ENCODE measurements at regions not wholly inside any gene's neighbourhood (a gene's known extent, or its start where the extent isn't known, plus 50 kb on each side); places are given as distances from the start of the nearest gene placed in this dataset.

GRCh38 chr4:84001876-84002569, 466.1 kb downstream of the GPAT3 start:
- Histone ChIP-seq H3K4me2 (ENCODE audit: low read depth, low read length, poor library complexity, severe bottlenecking) (no peak overlapping the region), H3K9ac (ENCODE audit: low read length) (no peak overlapping the region), H3K9me3 (ENCODE audit: insufficient read depth, low read length) (no peaks in the 10 kb centered on the region), H3K79me2 (ENCODE audit: insufficient read depth, low read length) (no peaks in the 10 kb centered on the region), H3K27me3 (ENCODE audit: low read length) (no peaks in the 10 kb centered on the region), H4K20me1 (ENCODE audit: low read depth, low read length) (no peaks in the 10 kb centered on the region), H3K27ac (ENCODE audit: low read depth, low read length) (no peak overlapping the region), H3K9me2 (replicated peaks; ENCODE audit: insufficient read depth, low read length) (no peaks in the 10 kb centered on the region), H2AFZ (ENCODE audit: low read depth, low read length, severe bottlenecking) (no peak overlapping the region), H3F3A (ENCODE audit: insufficient read depth) (no peaks in the 10 kb centered on the region), H3K36me3 (ENCODE audit: low read length) (no peaks in the 10 kb centered on the region), H3K4me3 (ENCODE audit: insufficient read depth, low read length, poor library complexity, severe bottlenecking) (no peak overlapping the region)
- TF ChIP-seq CTCF (IDR thresholded peaks at IDR 0.05; ENCODE audit: insufficient read depth, low read length, poor library complexity, severe bottlenecking), result no peak
- TF ChIP-seq EZH2phosphoT487 (conservative IDR thresholded peaks at IDR 0.05; ENCODE audit: low read length), result no peak

- Histone ChIP-seq H3K36me3 (ENCODE audit: low read length) (no peaks in the 10 kb centered on the region), H3K27ac (ENCODE audit: low read depth, low read length) (no peak overlapping the region), H3K9me3 (ENCODE audit: insufficient read depth, low read length) (no peaks in the 10 kb centered on the region), H3K4me3 (ENCODE audit: insufficient read depth, low read length, poor library complexity, severe bottlenecking) (no peak overlapping the region), H3K9me2 (replicated peaks; ENCODE audit: insufficient read depth, low read length) (no peaks in the 10 kb centered on the region), H3K9ac (ENCODE audit: low read length) (no peak overlapping the region), H4K20me1 (ENCODE audit: low read depth, low read length) (no peaks in the 10 kb centered on the region), H3F3A (ENCODE audit: insufficient read depth) (no peaks in the 10 kb centered on the region), H3K79me2 (ENCODE audit: insufficient read depth, low read length) (no peaks in the 10 kb centered on the region), H3K27me3 (ENCODE audit: low read length) (no peaks in the 10 kb centered on the region), H3K4me2 (ENCODE audit: low read depth, low read length, poor library complexity, severe bottlenecking) (no peak overlapping the region), H2AFZ (ENCODE audit: low read depth, low read length, severe bottlenecking) (no peak overlapping the region)
- no peak for TF ChIP-seq CTCF (IDR thresholded peaks at IDR 0.05; ENCODE audit: insufficient read depth, low read length, poor library complexity, severe bottlenecking)
- no peak for TF ChIP-seq EZH2phosphoT487 (conservative IDR thresholded peaks at IDR 0.05; ENCODE audit: low read length)
Measured at GRCh38 chr4:83996254-83996653, 460.3 kb downstream of the GPAT3 start.

GRCh38 chr4:83993774-83994173, 457.9 kb downstream of the GPAT3 start:
- Histone ChIP-seq H3K9me2 (replicated peaks; ENCODE audit: insufficient read depth, low read length) (no peaks in the 10 kb centered on the region), H2AFZ (ENCODE audit: low read depth, low read length, severe bottlenecking) (no peak overlapping the region), H3K9ac (ENCODE audit: low read length) (no peak overlapping the region)

More at GRCh38 chr4:83993774-83994173, 457.9 kb downstream of the GPAT3 start:
- no peak for TF ChIP-seq CTCF (IDR thresholded peaks at IDR 0.05; ENCODE audit: insufficient read depth, low read length, poor library complexity, severe bottlenecking)
- TF ChIP-seq EZH2phosphoT487 (conservative IDR thresholded peaks at IDR 0.05; ENCODE audit: low read length), result no peak
- H3K9me3 ChIP-seq (ENCODE audit: insufficient read depth, low read length), result no peaks in the 10 kb centered on the region
- H3K27me3 ChIP-seq (ENCODE audit: low read length), result no peaks in the 10 kb centered on the region
- no peaks in the 10 kb centered on the region for H3K36me3 ChIP-seq (ENCODE audit: low read length)
- H3K4me3 ChIP-seq (ENCODE audit: insufficient read depth, low read length, poor library complexity, severe bottlenecking), result no peak overlapping the region
- H3F3A ChIP-seq (ENCODE audit: insufficient read depth), result no peaks in the 10 kb centered on the region
- no peaks in the 10 kb centered on the region for H3K79me2 ChIP-seq (ENCODE audit: insufficient read depth, low read length)
- H3K4me2 ChIP-seq (ENCODE audit: low read depth, low read length, poor library complexity, severe bottlenecking), result no peak overlapping the region
- H4K20me1 ChIP-seq (ENCODE audit: low read depth, low read length), result no peaks in the 10 kb centered on the region
- no peak overlapping the region for H3K27ac ChIP-seq (ENCODE audit: low read depth, low read length)

Measured in SU-DHL-6 (cell line).